ENCODE measurements at regions not wholly inside any gene's neighbourhood (a gene's known extent, or its start where the extent isn't known, plus 50 kb on each side); places are given as distances from the start of the nearest gene placed in this dataset.

- no peak for DNase-seq
These were observed 67.0 kb upstream of the TMLHE start for GRCh38 chrX:155679715-155680114.

- no peak for DNase-seq
These were observed 60.6 kb upstream of the TMLHE start for GRCh38 chrX:155673338-155673737.

GRCh38 chrX:155666741-155667140, 54.0 kb upstream of the TMLHE start:
- DNase-seq = no peak

All from stimulated activated CD4-positive, alpha-beta T cell treated with anti-CD3 and anti-CD28 coated beads, Interleukin-2, amount 100 ng/mL, for 24 hours (primary cell).